ENCODE measurements at regions not wholly inside any gene's neighbourhood (a gene's known extent, or its start where the extent isn't known, plus 50 kb on each side); places are given as distances from the start of the nearest gene placed in this dataset.

- H3K4me3 ChIP-seq (ENCODE audit: insufficient read depth, low read depth, low read length): no peak overlapping the region
- no peak overlapping the region for H3K4me3 Mint-ChIP-seq (ENCODE audit: unreplicated experiment)
- no peaks in the 10 kb centered on the region for H3K36me3 ChIP-seq (ENCODE audit: insufficient read depth, low read length)
- FAIRE-seq (no peak), DNase-seq (ENCODE audit: low read depth) (no peak)
- H4K20me1 ChIP-seq (ENCODE audit: insufficient read depth, low read length): no peaks in the 10 kb centered on the region
- H3K4me1 Mint-ChIP-seq (ENCODE audit: low read depth, unreplicated experiment): no peaks in the 10 kb centered on the region
- H3K27me3 Mint-ChIP-seq (ENCODE audit: low read depth, unreplicated experiment): no peaks in the 10 kb centered on the region
- H3K9ac ChIP-seq (ENCODE audit: low read length): no peak overlapping the region
- no peaks in the 10 kb centered on the region for H3K9me3 Mint-ChIP-seq (ENCODE audit: unreplicated experiment)
- TF ChIP-seq CTCF (IDR thresholded peaks at IDR 0.05; ENCODE audit: insufficient read depth, low read depth, low read length) (no peak), EZH2 (IDR thresholded peaks at IDR 0.05; ENCODE audit: insufficient read depth, low read length) (no peak)
- no peak overlapping the region for H3K27ac Mint-ChIP-seq (ENCODE audit: unreplicated experiment)
- H3K9me3 ChIP-seq (ENCODE audit: insufficient read depth, low read depth, low read length): no peaks in the 10 kb centered on the region
- no peaks in the 10 kb centered on the region for H3K79me2 ChIP-seq (ENCODE audit: insufficient read depth, low read length)
- no peaks in the 10 kb centered on the region for H3K4me1 ChIP-seq (ENCODE audit: insufficient read depth, low read length)
- no peaks in the 10 kb centered on the region for H3K27me3 ChIP-seq (ENCODE audit: insufficient read depth, low read length)
- no peak overlapping the region for H2AFZ ChIP-seq (ENCODE audit: low read depth, low read length)
- no peaks in the 10 kb centered on the region for H3K36me3 Mint-ChIP-seq (ENCODE audit: low read depth, unreplicated experiment)
- no peak overlapping the region for H3K4me2 ChIP-seq (ENCODE audit: low read length)
- no peak overlapping the region for H3K27ac ChIP-seq (ENCODE audit: low read depth, low read length)
Observed at GRCh38 chr3:95615592-95616310, 1198.6 kb upstream of the EPHA6 start.

GRCh38 chr3:95626107-95626506, 1188.3 kb upstream of the EPHA6 start:
- Histone ChIP-seq H3K79me2 (ENCODE audit: insufficient read depth, low read length) (no peaks in the 10 kb centered on the region), H3K4me3 (ENCODE audit: insufficient read depth, low read depth, low read length) (no peak overlapping the region), H3K4me1 (ENCODE audit: insufficient read depth, low read length) (no peaks in the 10 kb centered on the region), H2AFZ (ENCODE audit: low read depth, low read length) (no peak overlapping the region), H4K20me1 (ENCODE audit: insufficient read depth, low read length) (no peaks in the 10 kb centered on the region), H3K27ac (ENCODE audit: low read depth, low read length) (no peak overlapping the region), H3K9me3 (ENCODE audit: insufficient read depth, low read depth, low read length) (no peaks in the 10 kb centered on the region), H3K36me3 (ENCODE audit: insufficient read depth, low read length) (no peaks in the 10 kb centered on the region), H3K27me3 (ENCODE audit: insufficient read depth, low read length) (no peaks in the 10 kb centered on the region), H3K9ac (ENCODE audit: low read length) (no peak overlapping the region), H3K4me2 (ENCODE audit: low read length) (no peak overlapping the region)
- no peak for TF ChIP-seq EZH2 (IDR thresholded peaks at IDR 0.05; ENCODE audit: insufficient read depth, low read length)
- TF ChIP-seq CTCF (IDR thresholded peaks at IDR 0.05; ENCODE audit: insufficient read depth, low read depth, low read length): no peak
- H3K4me1 Mint-ChIP-seq (ENCODE audit: low read depth, unreplicated experiment): no peaks in the 10 kb centered on the region
- H3K4me3 Mint-ChIP-seq (ENCODE audit: unreplicated experiment): no peak overlapping the region
- no peaks in the 10 kb centered on the region for H3K36me3 Mint-ChIP-seq (ENCODE audit: low read depth, unreplicated experiment)
- FAIRE-seq (no peak), DNase-seq (ENCODE audit: low read depth) (no peak)
- H3K27ac Mint-ChIP-seq (ENCODE audit: unreplicated experiment): no peak overlapping the region
- no peaks in the 10 kb centered on the region for H3K9me3 Mint-ChIP-seq (ENCODE audit: unreplicated experiment)
- no peaks in the 10 kb centered on the region for H3K27me3 Mint-ChIP-seq (ENCODE audit: low read depth, unreplicated experiment)

GRCh38 chr3:95627293-95627692, 1187.1 kb upstream of the EPHA6 start:
- Mint-ChIP-seq H3K4me1 (ENCODE audit: low read depth, unreplicated experiment) (no peaks in the 10 kb centered on the region), H3K27me3 (ENCODE audit: low read depth, unreplicated experiment) (no peaks in the 10 kb centered on the region), H3K4me3 (ENCODE audit: unreplicated experiment) (no peak overlapping the region), H3K27ac (ENCODE audit: unreplicated experiment) (no peak overlapping the region), H3K9me3 (ENCODE audit: unreplicated experiment) (no peaks in the 10 kb centered on the region), H3K36me3 (ENCODE audit: low read depth, unreplicated experiment) (no peaks in the 10 kb centered on the region)
- TF ChIP-seq EZH2 (IDR thresholded peaks at IDR 0.05; ENCODE audit: insufficient read depth, low read length) (no peak), CTCF (IDR thresholded peaks at IDR 0.05; ENCODE audit: insufficient read depth, low read depth, low read length) (no peak)
- Histone ChIP-seq H3K79me2 (ENCODE audit: insufficient read depth, low read length) (no peaks in the 10 kb centered on the region), H3K9ac (ENCODE audit: low read length) (no peak overlapping the region), H3K27ac (ENCODE audit: low read depth, low read length) (no peak overlapping the region), H3K4me1 (ENCODE audit: insufficient read depth, low read length) (no peaks in the 10 kb centered on the region), H3K4me2 (ENCODE audit: low read length) (no peak overlapping the region), H3K27me3 (ENCODE audit: insufficient read depth, low read length) (no peaks in the 10 kb centered on the region), H3K9me3 (ENCODE audit: insufficient read depth, low read depth, low read length) (no peaks in the 10 kb centered on the region), H4K20me1 (ENCODE audit: insufficient read depth, low read length) (no peaks in the 10 kb centered on the region), H3K4me3 (ENCODE audit: insufficient read depth, low read depth, low read length) (no peak overlapping the region), H3K36me3 (ENCODE audit: insufficient read depth, low read length) (no peaks in the 10 kb centered on the region), H2AFZ (ENCODE audit: low read depth, low read length) (no peak overlapping the region)
- FAIRE-seq (no peak), DNase-seq (ENCODE audit: low read depth) (no peak)

Measured in astrocyte (in vitro differentiated cells and primary cell).